CD4-positive, alpha-beta T cell (primary cell): ENCODE measurements at regions not wholly inside any gene's neighbourhood (a gene's known extent, or its start where the extent isn't known, plus 50 kb on each side); places are given as distances from the start of the nearest gene placed in this dataset.

Experiments used
- ATAC-seq: fragments of 200-7000 bp; cut with Tn5 transposase; one replicate; pipeline ENCODE4 v1.10.0; 2022; ENCODE audit warnings: mild to moderate bottlenecking; ENCODE audit not compliant: poor library complexity
- CTCF ChIA-PET: fragments of 350-600 bp; sonication (Branson Sonifier 250); formaldehyde crosslinking; loops from one replicate; lab custom pipeline; 2021; ENCODE audit warnings: antibody characterized with exemption, inconsistent platforms; lab: Charles Lee
- POLR2A ChIA-PET: fragments of 350-600 bp; sonication (Branson Sonifier 250); formaldehyde crosslinking; loops from one replicate; lab custom pipeline; 2021; ENCODE audit warnings: antibody characterized with exemption, inconsistent platforms; lab: Charles Lee
- DNase-seq, 14 experiments: peaks; one replicate each; pipeline ENCODE4 v3.0.0-alpha.2; 2013 to 2020; ENCODE audit warnings: mixed read lengths in 2 of 14
- H3K27ac ChIP-seq, 2 donors: one replicate each; pipeline versions ENCODE4 v1.5.1 to v1.7.0; 2013; ENCODE audit warnings: low read length in 2 of 2, low read depth in 1 of 2, mild to moderate bottlenecking in 1 of 2
- H3K27me3 ChIP-seq, 2 experiments: 1 replicate in 1 of 2; 2 replicates in 1 of 2; pipeline versions ENCODE4 v1.6.1 to v1.7.0; 2013; ENCODE audit warnings: low read length in 2 of 2, control low read depth in 1 of 2, mild to moderate bottlenecking in 1 of 2, moderate library complexity in 1 of 2; ENCODE audit not compliant: insufficient read depth in 2 of 2, control insufficient read depth in 1 of 2
- H3K36me3 ChIP-seq: one replicate; pipeline ENCODE4 v1.6.1; 2013; ENCODE audit warnings: low read length, control low read depth; ENCODE audit not compliant: insufficient read depth
- H3K4me1 ChIP-seq: one replicate; pipeline ENCODE4 v1.6.1; 2013; ENCODE audit warnings: low read length, control low read depth; ENCODE audit not compliant: insufficient read depth
- H3K4me3 ChIP-seq: one replicate; pipeline ENCODE4 v1.5.1; 2013; ENCODE audit warnings: mild to moderate bottlenecking, low read length, moderate library complexity
- H3K9me3 ChIP-seq, 2 experiments: 1 replicate in 1 of 2; 2 replicates in 1 of 2; pipeline versions ENCODE4 v1.6.1 to v1.7.0; 2013; ENCODE audit warnings: low read length in 2 of 2, mild to moderate bottlenecking in 2 of 2, control low read depth in 1 of 2, moderate library complexity in 1 of 2; ENCODE audit not compliant: control insufficient read depth in 1 of 2, insufficient read depth in 1 of 2
- H3K27ac Mint-ChIP-seq: one replicate; pipeline ENCODE4 v1.8.0; 2020; ENCODE audit warnings: mixed read lengths
- H3K27me3 Mint-ChIP-seq: one replicate; pipeline ENCODE4 v1.8.0; 2021; ENCODE audit warnings: mixed read lengths
- H3K36me3 Mint-ChIP-seq: one replicate; pipeline ENCODE4 v1.8.0; 2021; ENCODE audit warnings: low read depth, mixed read lengths
- H3K4me1 Mint-ChIP-seq: one replicate; pipeline ENCODE4 v1.8.0; 2021; ENCODE audit warnings: low read depth, mixed read lengths
- H3K4me3 Mint-ChIP-seq: one replicate; pipeline ENCODE4 v1.8.0; 2020; ENCODE audit warnings: mild to moderate bottlenecking, mixed read lengths
- H3K9me3 Mint-ChIP-seq: one replicate; pipeline ENCODE4 v1.8.0; 2020; ENCODE audit warnings: mixed read lengths
- intact Hi-C, 2 experiments: fragments of 100-400 bp; cut with DNase I in 1 of 2; cut with micrococcal nuclease in 1 of 2; formaldehyde crosslinking; loops; one replicate each; pipeline versions ENCODE4 v1.15.1 to v1.9.0; 2023 to 2025; cut with DNase I, micrococcal nuclease
- TF ChIP-seq, protein P1 (sequence below): fragments of 200-600 bp; IDR thresholded peaks from one replicate; pipeline ENCODE4 v1.8.0; 2022; ENCODE audit warnings: antibody characterized with exemption, mild to moderate bottlenecking

DNA sequence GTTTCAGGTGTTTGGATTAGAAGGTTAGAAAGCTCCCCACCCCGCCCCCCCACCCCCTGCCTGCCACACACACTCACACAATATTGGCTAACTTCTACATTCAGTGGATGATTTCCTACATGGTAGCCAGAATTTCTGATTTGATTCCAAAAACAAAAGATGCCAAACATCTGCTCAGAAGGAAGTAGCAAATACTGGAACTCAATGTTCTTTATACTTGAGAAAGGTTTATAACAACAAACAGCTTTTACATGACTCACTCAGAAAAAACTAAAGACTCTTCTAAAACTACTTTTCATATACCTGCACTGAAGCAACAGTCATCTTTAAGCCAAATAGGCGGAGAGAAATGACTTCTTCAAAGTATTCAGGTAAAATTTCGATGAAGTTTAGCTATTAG lies 750.5 kb upstream of the POU3F4 start:
- no peaks in the 10 kb centered on the region for H3K9me3 Mint-ChIP-seq
- Histone ChIP-seq H3K27ac (no peak overlapping the region), H3K9me3 (no peaks in the 10 kb centered on the region), H3K4me1 (no peaks in the 10 kb centered on the region), H3K36me3 (no peaks in the 10 kb centered on the region), H3K27me3 (no peaks in the 10 kb centered on the region), H3K4me3 (no peak overlapping the region)
- TF ChIP-seq, protein P1, sequence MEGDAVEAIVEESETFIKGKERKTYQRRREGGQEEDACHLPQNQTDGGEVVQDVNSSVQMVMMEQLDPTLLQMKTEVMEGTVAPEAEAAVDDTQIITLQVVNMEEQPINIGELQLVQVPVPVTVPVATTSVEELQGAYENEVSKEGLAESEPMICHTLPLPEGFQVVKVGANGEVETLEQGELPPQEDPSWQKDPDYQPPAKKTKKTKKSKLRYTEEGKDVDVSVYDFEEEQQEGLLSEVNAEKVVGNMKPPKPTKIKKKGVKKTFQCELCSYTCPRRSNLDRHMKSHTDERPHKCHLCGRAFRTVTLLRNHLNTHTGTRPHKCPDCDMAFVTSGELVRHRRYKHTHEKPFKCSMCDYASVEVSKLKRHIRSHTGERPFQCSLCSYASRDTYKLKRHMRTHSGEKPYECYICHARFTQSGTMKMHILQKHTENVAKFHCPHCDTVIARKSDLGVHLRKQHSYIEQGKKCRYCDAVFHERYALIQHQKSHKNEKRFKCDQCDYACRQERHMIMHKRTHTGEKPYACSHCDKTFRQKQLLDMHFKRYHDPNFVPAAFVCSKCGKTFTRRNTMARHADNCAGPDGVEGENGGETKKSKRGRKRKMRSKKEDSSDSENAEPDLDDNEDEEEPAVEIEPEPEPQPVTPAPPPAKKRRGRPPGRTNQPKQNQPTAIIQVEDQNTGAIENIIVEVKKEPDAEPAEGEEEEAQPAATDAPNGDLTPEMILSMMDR, result no peak
- CTCF ChIA-PET, result no interaction called here
- no peak overlapping the region for H3K27ac Mint-ChIP-seq
- intact Hi-C loops, result no loop called here
- ATAC-seq (no peak), DNase-seq (no peak)
- no peak overlapping the region for H3K4me3 Mint-ChIP-seq
- H3K4me1 Mint-ChIP-seq, result no peaks in the 10 kb centered on the region
- POLR2A ChIA-PET, result no interaction called here
- no peaks in the 10 kb centered on the region for H3K36me3 Mint-ChIP-seq
- no peaks in the 10 kb centered on the region for H3K27me3 Mint-ChIP-seq

DNA sequence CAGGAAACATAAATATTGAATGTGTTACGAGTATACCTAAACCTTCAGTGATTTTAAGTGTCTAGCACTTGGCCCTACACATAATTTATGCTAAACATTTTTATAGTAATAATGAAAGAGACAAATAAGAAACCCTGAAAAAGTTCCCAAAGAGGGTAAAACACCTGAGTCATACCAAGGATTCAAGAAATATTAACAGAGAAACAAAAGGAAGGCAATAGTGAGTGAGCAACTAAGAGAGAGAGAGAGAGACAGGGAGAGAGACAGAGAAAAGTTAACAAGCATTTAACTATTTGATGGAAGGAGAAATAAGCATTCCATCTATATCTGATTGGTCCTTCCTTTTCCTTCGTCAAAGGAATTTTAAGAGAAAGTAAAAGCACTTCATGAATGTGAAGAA lies 743.6 kb upstream of the POU3F4 start:
- ChIA-PET CTCF (no interaction called here), POLR2A (no interaction called here)
- Histone ChIP-seq H3K36me3 (no peaks in the 10 kb centered on the region), H3K4me3 (no peak overlapping the region), H3K27me3 (no peaks in the 10 kb centered on the region), H3K9me3 (no peaks in the 10 kb centered on the region), H3K27ac (no peak overlapping the region), H3K4me1 (no peaks in the 10 kb centered on the region)
- DNase-seq, result no peak
- no peaks in the 10 kb centered on the region for H3K36me3 Mint-ChIP-seq
- intact Hi-C loops, result no loop called here
- TF ChIP-seq, protein P1, result no peak
- H3K4me1 Mint-ChIP-seq, result no peaks in the 10 kb centered on the region
- peaks cover 5% of the 10 kb centered on the region for H3K9me3 Mint-ChIP-seq
- no peak for ATAC-seq
- H3K27me3 Mint-ChIP-seq, result no peaks in the 10 kb centered on the region
- no peak overlapping the region for H3K4me3 Mint-ChIP-seq
- H3K27ac Mint-ChIP-seq, result no peak overlapping the region

DNA sequence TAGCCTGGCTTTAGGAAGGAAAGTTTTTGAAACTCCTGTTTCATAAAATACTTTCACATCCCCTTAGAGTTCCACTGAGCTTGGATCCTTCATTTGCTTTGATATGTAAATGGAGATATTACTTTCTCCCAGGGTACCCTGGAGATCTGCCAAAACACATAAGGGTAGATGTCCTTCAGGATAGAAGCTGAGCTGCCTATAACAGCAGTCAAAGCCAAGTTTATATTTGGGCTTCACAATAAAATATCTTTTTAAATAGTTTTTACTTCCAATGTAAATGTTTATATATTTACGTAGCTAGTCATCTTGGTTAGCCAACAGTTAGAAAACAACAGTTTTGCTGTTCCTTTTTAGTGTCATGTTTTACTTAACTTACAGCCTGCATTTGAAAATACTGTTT lies 742.3 kb upstream of the POU3F4 start:
- Mint-ChIP-seq H3K27ac (no peak overlapping the region), H3K27me3 (no peaks in the 10 kb centered on the region), H3K36me3 (no peaks in the 10 kb centered on the region), H3K4me3 (no peak overlapping the region), H3K4me1 (no peaks in the 10 kb centered on the region), H3K9me3 (peaks cover 5% of the 10 kb centered on the region)
- no peak for ATAC-seq
- intact Hi-C loops, result no loop called here
- TF ChIP-seq, protein P1, result no peak
- H3K9me3 ChIP-seq, result no peaks in the 10 kb centered on the region
- no peaks in the 10 kb centered on the region for H3K36me3 ChIP-seq
- CTCF ChIA-PET, result no interaction called here
- no peaks in the 10 kb centered on the region for H3K27me3 ChIP-seq
- H3K27ac ChIP-seq, result no peak overlapping the region
- POLR2A ChIA-PET, result no interaction called here
- no peaks in the 10 kb centered on the region for H3K4me1 ChIP-seq
- H3K4me3 ChIP-seq, result no peak overlapping the region
- no peak for DNase-seq
